Astrocyte of the hippocampus (primary cell): ENCODE measurements at regions not wholly inside any gene's neighbourhood (a gene's known extent, or its start where the extent isn't known, plus 50 kb on each side); places are given as distances from the start of the nearest gene placed in this dataset.
A peak's percentile ranks its signal among the peaks of the same experiment; 100 is the strongest.

Source experiments
- DNase-seq: peaks from one replicate; pipeline ENCODE4 v3.0.0; 2011; ENCODE audit warnings: low read depth, low spot score

DNA sequence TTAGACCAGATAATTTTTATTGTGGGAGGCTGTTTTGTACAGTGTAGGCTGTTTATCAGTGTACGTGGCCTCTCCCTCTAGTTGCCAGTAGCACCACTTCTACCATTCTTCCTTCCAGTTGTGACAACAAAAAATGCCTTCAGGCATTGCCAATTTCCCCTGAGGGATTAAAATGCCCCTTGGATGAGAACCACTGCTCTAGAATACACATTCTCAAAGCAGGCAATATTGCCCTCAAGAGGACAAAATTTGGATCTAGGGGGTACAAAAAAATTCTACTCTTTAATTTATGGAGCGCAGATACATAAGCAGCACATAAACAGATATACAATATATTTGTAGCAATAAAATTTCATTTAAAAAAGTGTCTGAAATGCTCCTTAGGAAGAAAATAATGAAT, 674.6 kb downstream of the PTPRC start:
- DNase-seq, result peak; percentile 38

DNA sequence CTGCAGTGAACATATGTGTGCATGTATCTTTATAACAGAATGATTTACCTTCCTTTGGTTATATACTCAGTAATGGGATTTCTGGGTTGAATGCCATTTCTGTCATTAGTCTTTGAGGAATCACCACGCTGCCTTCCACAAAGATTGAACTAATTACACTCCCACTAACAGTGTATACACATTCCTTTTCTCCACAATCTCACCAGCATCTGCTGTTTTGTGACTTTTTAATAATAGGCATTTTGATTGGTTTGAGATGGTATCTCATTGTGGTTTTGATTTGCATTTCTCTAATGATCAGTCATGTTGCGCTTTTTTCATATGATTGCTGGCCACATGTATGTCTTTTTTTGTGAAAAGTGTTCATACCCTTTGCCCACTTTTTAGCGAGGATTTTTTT, 680.5 kb downstream of the PTPRC start:
- DNase-seq, result no peak

DNA sequence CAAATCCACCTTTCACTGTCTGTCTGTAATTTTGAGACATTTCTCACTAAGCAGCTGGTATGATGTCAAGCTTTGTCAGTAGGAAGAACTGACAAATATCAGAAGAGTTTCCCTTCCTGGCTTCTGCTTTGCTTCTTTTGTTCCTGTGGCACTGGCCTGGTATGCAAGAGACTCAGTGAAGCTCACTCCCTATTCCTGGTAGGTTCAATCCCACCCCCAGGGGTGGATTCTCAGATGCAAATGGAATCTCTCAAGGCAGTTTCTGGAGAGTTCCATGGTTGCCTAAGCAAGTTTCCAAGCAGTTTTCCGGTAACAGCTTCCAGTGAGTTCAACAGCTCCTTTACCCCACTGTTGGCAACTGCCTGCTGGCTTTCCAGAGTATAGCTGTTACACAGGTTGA, 683.4 kb downstream of the PTPRC start:
- no peak for DNase-seq

DNA sequence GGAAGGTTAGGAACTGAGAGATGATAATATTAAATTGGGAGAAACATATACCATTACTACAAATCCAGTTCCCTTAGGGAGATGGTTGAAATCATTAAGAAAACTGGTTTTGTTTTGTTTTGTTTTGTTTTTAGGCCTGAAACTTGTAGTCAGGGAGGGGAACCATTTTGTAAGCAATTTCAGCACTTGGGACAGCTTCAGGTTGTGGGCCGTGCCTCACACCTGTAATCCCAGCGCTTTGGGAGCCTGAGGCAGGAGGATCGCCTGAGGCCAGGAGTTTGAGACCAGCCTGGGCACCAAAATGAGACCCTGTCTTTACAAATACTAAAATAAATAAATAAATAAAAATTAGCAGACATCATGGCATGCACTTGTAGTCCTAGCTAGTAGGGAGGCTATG, 694.3 kb upstream of the NR5A2 start:
- DNase-seq, result no peak

DNA sequence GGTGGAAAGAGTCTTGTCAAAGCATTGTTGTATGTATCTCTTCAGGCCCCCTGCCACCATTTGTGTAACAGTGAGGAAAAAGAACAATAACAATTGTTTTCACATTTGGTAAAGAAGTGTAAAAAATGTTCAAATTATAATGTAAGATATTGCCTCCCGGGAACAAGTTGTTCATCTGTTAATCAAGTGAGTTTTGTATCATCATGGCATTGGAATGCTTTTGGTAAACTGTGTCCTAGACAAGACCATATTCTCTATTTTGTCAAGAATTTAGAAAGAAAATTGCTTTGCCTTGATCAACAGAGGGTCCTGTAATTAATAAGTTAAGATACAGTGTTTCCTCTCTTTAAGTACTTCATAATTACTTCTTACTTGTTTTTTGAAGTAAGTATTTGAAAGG, 692.0 kb upstream of the NR5A2 start:
- DNase-seq, result peak; percentile 39

DNA sequence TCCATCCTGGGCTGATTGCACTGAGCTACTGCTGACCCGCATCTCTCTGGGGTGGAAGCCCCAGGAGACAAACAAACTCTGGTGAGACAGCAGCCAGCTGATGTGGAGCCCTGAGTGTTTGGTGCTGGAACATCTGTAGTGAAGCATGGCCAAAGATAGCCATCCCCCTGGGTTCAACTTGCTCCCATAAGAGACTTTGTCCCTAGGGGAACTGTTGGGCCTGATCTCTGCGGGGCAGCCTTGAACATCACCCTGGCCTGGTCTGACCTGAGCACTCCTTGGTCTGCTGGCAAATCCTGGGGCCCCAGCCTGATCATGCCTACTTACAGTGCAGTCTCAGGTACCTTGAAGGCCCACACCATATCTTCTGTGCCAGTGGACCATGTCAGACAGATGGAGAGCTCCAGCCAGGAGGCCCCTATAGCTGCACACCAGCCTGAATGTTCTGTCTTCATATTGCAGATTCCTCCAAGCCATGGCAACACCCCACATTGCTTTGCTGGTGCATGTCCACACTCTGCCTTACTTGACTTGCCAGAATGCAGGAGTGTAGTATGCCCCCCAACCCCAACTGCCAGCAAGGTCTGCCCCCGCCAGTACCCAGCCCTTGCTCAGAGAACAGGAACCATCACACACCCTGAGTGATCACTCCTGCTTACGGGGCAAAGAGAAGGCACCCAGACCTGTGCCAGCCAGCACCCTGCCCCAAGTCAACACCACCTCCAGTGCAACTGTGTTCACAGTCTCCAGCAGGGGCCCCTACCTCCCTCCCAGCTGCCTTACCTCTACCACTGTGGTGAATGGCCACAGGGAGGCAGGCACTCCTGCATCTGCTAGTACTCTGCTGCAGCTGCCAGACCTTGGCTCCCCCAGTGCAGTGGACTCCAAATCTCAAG, 690.5 kb upstream of the NR5A2 start:
- no peak for DNase-seq

DNA sequence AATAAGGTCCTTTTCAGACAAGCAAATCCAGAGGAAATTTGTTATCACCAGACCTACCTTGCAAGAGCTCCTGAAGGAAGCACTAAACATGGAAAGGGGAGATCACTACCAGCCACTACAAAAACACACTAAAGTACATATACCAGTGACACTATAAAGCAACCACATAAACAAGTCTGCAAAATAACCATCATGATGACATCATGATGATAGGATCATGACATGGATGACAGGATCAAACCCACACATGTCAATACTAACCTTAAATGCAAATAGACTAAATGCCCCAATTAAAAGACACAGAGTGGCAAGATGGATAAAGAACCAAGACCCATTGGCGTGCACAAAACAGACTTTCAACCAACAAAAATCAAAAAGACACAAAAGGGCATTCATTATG, 688.8 kb upstream of the NR5A2 start:
- no peak for DNase-seq

DNA sequence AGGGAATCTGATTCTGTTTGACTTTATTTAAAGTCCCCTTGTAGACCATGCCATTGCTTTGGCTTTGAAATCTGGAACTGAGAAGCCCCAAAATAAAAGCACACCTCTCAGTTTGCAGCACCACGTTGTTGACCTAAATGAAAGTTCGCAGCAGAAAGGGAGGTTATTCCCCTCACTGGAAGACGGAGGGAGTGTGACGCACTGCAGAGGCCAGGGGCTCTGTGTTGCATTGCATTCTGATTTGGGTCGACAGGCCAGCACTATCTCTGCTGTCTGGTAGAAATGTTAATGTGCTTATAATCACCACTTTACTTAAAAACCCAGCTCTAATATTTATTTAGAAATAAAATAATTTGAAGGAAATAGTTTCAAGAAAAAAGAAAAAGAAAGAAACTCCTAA, 675.2 kb upstream of the NR5A2 start:
- no peak for DNase-seq

DNA sequence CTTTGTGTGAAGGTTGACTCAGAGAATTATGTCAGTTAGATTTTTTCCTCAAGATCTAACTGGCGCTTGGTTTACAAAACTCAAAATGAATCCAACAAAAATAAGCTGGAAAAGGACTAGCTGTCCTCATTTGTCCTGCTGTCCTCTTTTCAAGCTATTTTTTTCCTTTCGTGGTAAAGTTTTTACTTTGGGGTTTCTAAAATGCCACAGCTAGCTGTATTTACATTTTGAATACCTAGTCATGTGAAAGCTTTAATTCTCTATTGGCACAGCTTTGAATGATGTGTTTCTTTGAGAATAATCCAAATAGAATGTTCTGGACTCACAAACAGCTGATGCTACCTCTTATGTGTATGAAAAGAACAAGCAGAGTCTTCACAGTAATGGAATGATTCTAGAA, 673.6 kb upstream of the NR5A2 start:
- DNase-seq, result peak; percentile 79

DNA sequence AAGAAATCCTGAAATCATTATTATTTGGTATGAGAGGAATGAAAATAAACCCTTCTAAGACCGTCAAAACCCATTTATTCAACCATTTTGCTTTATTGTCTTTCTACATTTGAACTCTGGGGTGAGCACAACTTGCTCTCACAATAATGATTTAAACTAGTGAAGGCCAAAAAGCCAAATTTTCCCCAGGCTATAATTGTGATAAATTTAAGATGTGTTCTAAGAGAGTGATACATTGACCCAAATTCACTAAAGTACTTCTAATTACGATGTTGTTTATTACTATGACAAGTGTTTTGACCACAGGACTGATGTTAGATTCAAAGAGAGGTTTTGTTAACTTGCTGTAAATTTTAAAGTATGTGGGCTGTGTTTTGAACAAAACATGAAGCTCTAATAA, 670.9 kb upstream of the NR5A2 start:
- DNase-seq, result no peak

DNA sequence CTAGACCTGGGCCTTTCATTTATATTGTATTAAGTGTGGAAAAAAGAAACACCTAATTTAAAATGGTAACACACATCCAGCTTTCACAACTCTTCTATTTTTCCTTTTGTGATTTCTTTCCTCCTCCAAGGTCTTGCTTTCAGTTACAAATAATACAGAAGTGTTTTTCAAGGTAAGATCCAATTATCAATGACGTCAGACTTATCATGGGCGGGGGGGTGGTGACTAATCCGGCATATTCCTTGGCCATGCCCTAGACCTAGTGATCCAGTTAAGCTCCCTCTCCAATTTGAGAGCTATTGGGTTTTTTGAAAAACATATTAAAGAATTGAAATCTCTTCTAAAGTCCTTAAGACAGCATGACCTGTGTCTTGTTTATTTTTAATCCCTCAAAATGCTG, 669.9 kb upstream of the NR5A2 start:
- no peak for DNase-seq

DNA sequence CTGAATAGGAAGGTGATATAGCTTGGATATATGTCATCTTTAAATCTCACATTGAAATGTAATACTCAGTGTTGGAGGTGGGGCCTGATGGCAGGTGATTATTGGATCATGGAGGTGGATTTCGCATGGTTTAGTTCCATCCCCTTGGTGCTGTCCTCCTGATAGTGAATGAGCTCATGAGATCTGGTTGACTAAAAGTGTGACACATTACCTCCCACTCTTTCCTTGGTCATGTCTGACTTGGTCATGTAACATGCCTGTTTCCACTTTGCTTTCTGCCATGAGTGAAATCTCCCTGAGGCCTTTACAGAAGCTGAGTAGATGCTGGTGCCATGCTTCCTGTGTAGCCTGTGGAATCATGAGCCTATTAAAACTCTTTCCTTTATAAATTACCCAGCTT, 664.5 kb upstream of the NR5A2 start:
- DNase-seq, result no peak

DNA sequence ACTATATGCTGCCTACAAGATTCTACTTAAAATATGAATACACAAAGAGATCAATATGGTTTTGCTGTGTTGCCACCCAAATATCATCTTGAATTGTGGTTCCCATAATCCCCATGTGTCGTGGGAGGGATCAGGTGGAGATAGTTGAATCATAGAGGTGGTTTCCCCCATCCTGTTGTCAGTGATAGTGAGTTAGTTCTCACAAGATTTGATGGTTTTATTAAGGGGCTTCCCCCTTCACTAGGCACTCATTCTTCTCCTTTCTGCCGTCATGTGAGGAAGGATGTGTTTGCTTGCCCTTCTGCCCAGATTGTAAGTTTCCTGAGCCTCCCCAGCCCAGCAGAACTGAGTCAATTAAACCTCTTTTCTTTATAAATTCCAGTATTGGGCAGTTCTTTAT, 654.4 kb upstream of the NR5A2 start:
- DNase-seq, result no peak

DNA sequence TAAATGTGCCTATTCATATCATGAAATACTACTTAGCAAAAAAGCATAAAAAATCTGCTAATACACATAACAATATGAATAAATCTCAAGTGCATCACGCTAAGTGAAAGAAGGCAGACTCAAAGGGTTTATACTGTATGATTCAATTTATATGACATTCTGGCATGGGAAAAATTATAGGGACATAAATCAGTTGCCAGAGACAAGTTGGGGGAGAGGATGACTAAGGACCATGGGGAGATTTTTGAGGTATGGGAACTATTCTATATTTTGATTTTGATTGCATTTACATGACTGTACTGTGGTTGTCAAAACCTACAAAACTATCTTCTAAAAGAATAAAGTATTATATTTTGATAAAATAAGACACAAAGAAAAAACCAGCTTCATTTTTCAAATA, 650.3 kb upstream of the NR5A2 start:
- DNase-seq, result no peak

DNA sequence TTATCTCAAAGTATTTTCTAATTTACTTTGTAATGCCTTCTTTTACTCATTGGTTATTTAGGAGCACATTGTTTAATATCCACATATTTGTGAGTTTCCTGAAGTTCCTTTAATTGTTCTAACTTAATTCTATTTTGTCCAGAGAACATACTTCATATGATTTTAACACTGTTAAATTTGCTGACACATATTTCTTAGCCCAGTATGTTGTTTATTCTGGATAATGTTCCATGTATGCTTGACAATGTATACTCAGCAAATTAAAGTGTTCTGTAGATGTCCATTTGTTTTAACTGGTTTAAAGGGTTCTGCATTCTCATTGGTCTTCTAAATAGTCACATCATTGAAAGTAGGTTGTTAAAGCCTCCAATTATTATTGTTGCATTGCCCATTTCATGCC, 643.7 kb upstream of the NR5A2 start:
- DNase-seq, result no peak

DNA sequence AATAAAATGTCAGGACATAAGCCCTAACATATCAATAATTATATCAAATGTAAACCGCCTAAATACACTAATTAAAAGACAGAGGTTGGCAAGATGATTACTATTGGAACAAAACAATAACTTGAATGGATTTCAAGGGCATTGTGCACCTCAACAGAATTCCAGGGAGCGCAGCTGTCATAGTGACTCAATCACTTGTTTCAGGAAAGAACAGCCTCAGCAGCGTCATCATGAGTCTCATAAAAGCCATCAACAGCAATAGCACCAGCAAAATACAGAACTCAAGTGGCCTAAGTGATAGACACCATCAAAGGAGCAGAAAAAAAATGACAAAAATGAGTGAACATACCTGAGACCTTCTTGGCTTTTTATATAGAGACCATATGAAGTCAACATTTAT, 632.7 kb upstream of the NR5A2 start:
- peak; percentile 2 for DNase-seq

DNA sequence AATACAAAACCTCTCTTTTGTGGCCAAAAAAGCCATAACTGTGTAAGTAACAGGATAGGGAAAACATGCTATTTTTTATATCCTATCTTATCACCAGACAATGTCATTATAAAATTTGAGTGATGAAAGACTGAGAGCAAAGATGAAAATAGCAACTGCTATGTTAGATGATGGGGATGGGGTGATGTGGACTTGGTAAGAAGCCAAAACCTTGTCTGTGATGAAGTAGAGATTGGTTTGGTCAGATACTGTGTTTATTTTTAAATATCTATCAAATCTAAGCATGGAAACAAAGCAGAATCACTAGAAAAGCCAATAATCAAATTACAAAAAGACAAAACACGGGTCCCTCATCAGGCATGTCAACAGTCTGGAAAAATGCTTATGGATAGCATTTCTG, 631.1 kb upstream of the NR5A2 start:
- DNase-seq, result no peak

DNA sequence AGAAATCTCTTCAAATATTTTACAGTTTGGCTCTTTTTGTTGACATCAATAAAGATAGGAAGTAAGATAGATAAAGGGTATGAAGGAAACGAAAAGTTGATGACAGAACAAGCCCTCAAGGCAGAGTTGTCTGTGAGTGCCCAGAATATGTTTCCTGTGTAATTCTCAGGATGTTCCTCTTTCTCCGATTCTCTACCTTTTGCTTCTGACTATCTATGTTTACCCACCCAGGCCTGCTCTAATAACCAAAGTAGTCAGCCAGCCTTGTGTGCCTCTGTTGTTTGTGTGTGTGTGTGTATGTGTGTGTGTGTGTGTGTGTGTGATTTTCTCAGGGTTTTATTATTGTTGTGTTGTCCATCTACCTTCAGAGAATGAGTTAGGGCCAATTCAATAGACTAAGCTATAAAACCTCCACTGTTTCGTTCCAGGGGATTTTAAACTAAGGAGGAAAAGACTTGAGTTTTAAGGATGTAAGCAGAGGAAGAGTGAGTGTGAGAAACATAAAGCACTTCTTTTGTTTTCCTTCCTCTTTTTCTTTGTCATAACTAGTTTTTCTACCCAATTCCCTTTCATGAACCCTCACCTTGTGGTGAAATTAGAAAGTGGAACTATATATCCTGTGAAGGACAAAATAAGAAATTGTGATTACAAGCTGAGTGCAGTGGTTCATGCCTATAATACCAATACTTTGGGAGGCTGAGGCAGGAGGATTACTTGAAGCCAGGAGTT, 627.4 kb upstream of the NR5A2 start:
- DNase-seq, result no peak

DNA sequence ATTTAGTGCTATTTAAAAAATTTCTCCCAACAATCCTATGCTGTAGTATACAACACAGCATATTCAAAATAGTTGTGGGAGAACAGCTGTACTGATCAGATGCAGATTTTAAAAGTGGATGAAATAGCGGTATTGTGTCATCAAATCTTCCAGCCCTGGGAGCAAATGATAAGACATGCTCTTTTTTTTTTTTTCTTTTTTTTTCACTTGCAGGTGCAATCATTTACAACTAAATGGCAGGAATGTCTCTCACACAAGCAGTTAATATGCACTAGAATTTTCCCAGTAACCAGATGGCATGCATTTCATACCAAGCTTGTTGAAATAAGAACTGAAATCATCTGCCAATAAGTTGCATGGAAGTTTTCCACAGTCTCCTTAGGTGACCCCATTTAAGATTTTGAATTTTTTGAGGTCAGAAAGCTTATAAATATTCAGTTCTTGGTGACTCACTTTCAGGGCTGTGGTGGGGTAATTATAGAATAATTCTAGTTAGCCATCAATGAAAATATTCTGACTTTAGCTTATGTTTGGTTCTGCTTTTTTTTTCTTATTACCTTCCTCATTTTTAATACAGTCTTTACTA, 623.9 kb upstream of the NR5A2 start:
- DNase-seq, result peak; percentile 93

DNA sequence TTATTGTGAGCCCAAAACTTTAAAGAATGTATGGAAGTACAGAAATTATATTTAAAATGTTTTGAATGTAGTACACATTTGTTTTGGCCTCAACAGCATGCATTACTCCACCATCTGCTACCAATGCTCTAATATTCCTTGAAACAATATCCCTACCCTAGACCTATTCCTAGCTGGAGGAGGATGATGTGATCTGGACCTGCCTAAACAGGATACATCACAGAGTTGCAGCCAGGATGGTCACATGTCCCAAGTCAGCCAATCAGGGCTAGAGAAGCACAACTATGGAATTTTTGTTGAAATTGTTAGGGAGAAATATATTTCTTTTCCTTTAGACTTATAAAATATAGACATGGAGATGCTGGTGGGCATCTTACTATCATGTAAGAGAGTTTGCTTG, 623.3 kb upstream of the NR5A2 start:
- DNase-seq, result peak; percentile 73

DNA sequence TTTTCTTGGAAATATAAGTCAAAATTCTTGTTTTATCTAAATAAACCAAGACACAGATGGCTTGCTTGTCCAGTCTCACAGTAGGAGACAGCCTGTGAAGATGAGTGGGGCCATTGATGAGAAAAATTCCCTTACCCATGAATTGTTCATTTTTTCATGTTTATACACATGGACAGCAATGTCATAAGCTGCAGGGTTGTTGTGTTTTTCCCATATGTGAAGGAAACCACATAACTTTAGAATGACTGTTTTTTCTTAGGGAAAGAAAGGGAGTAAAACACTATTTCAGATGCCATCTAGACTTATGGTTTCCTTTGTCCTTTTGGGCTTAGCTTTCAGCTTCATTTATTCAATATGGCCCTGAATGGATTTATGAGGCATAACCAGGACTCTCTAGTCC, 622.5 kb upstream of the NR5A2 start:
- DNase-seq, result peak; percentile 7

DNA sequence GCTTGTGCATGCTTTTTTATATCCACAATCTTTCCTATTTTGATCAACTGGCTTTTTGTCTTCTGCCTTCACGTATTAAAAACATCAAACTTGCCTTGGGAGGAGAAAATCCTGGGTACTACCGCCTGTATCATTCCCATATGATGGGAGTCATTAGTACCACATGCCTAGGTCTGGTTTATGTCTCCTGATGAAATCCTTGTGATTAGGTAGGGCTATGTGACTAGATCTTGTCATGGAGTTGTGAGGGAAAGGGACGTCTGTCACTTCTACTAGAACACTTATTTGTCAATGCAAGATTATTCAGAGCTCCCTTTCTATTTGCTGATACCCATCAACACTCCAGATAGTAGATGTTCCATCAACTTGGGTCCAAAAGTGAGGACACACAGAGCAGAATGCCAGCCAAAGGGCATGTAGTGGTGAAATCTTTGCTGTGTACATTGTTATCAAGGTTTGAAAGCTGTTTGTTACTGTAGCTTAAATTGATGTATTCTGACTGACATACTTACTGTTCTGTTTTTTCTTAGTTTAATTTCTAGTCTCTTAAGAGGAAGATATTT, 621.8 kb upstream of the NR5A2 start:
- DNase-seq, result no peak

DNA sequence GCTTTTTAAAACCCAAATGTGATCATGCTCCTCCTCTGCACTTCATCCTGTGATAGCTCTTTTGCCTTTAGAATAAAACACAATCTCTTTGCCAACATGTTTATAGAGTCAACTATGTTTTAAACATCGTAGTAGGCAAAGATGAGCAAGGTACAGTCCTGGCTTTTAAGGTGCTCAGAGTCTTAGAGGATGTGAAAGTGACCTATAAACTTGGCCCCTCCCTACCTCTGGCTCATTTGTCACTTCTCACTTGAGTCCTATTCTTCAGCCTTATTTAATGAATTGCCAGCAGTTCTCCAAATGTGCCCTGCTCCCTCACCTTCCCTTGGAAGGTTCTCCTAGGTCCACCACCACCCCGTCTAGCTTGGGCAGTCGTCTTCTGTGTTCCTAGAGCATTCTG, 617.0 kb upstream of the NR5A2 start:
- no peak for DNase-seq
